AG08396 (cell line): ENCODE measurements at regions not wholly inside any gene's neighbourhood (a gene's known extent, or its start where the extent isn't known, plus 50 kb on each side); places are given as distances from the start of the nearest gene placed in this dataset.
"Not testable (repeated sequence)": the region's sequence is repeated elsewhere in the genome, so short reads cannot be mapped to it uniquely, and the experiment has no call there.

Source experiments
- DNase-seq: peaks from one replicate; pipeline ENCODE4 v3.0.0; 2012; ENCODE audit warnings: low spot score, mixed read lengths

DNA sequence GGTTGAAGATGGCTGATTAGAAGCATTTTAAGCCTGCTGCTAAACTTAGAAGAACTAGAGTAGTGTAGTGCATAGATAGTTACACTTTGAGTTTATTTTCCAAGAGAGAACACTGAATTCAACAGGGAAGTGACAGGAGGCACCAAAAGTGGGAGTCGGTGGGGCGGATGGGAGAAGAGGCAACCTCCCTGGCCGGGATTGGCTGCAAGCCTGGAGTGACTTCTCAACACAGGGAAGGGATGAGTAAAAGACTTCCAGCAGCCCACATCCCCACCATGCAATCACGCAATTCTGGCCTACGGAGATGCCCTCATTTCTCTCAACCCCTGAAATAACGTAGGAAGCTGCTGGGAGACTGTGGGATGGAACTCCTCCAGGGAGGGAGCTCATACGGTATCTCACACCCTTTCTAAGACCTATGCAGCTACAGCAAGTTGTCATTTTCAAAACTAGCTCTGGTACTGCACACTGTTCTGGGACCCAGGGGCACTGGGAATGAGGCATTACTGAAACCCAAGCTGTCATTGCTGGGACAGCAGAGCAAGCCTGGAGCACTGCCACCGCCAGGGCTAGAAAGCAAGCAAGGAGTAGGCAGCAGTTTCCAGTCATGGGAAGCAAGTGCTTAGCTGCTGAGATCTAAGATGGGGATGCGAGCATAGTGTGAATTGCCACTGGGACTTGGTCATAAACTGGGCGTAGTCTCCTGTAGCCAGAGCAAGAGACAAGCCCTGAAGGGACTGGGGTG is 331.6 kb upstream of the PTGER4 start:
- no peak for DNase-seq

DNA sequence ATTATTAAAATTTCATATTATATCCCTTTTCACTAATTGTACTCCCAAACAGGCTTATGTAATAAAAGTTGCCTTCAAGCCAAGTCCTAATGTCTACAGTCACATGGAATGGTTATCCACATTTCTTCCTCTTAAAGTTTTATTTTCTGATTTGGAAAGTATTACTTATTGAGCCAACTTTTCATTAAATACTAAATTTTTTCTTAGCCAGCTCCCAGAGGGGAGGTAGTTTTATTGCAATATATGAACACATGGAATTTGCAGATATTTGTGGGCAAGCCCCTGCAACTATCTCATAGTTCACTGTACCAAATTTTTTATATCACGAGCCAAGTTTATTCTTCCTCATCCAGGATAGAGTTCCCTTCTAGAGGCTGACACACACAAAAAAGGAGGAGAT is 332.8 kb upstream of the PTGER4 start:
- no peak for DNase-seq

DNA sequence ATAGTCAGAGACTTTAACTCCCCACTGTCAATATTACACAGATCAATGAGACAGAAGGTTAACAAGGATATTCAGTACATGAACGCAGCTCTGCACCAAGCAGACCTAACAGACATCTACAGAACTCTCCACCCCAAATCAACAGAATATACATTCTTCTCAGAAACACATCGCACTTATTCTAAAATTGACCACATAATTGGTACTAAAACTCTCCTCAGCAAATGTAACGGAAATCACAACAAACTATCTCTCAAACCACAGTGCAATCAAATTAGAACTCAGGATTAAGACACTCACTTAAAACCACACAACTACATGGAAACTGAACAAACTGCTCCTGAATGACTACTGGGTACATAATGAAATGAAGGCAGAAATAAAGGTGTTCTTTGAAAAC is 341.3 kb upstream of the PTGER4 start:
- DNase-seq, result not testable (repeated sequence)

DNA sequence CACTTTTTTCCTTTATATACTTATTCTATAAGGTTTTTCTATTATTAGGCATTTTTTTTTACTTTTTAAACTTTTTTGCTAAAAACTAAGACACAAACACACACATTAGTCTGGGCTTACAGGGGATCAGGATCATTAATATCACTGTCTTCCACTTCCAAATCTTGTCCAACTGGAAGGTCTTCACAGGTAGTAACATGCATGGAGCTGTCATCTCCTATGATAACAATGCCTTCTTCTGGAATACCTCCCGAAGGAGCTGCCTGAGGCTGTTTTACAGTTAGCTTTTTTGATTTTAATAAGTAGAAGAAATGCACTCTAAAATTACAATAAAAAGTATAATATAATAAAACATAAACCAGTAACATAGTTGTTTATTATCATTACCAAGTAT is 345.5 kb upstream of the PTGER4 start:
- no peak for DNase-seq

DNA sequence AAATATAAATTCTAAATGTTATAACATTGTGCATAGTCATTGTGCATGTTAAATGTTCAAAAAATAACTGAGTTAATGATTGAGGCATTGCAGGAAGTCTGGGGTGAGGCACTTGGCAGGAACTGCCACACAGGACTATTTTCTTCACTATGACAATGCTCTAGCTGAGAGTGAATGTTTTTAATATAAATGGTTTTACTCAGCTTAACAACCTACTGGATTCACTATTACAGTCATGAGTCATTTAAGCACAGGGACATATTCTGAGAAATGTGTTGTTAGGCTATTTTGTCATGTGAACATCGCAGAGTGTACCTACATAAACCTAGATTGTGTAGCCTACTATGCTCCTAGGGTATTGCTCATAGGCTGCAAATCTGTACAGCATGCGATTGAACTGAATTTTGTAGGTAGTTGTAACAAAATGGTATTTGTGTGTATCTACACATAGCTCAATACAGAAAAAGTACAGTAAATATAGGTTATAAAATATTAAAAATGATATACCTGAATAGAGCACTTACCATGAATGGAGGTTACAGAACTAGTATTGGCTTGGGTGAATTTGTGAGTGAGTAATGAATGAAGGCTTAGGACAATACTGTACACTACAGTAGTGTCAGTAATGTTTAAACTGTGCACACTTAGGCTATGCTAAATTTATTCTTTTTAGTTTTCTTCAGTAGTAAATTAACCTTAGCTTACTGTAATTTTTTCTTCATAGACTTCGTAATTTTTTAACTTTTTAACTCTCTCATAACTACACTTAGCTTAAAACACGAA is 346.1 kb upstream of the PTGER4 start:
- peak; percentile 11 for DNase-seq

DNA sequence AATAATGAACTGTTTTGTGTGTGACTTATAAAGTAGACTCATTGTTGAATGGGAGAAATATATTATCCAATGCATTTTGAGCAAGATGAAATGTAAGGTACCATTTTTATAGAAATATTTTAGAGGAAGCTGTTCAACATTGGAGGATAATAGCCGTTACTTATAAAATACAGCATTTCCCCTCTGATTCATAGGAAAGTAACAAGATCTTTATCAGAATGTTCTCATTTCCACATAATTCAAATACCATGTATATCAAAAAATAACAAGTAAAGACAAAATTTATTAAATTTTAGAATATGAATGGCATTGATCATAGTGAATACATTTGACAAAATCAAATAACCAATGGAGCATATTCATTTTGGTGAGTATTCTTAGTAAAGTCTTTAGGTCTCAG is 346.7 kb upstream of the PTGER4 start:
- no peak for DNase-seq

DNA sequence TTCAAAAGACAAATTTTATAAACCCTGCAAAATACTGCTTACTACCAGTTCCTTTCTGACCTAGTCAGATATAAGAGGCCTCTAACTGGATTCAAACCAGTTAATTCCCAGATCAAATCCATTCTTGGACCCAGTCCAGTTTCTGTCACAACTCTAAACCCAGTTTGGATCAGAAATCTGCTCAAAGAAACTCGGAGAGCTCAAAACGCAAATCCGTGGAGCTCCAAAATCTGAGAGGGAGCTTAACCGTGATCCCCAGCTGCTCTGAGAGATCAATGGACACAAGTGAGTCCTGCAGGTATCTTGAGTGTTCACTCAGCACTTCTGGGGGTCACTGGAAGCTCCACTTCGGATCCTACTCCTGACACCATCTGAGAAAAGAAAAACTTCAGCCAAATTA is 348.1 kb upstream of the PTGER4 start:
- no peak for DNase-seq

DNA sequence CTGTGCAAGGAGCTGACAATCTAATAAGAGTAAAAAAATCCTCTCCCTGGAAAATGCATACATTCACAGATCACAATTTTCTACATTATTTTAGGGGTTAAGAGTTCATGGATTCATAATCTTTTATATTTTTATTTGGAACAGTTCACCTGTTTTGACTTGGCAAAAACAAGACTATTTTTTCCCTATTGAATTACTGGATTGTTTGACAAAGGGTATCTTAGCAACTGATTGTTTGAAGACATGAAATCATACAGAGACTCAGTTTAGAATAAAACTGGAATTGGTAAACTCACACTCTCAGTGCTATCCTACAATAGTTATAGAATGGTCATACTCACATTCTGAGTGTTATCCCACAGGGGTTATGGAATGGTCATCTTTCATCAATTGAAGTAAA is 358.2 kb upstream of the PTGER4 start:
- DNase-seq, result no peak

DNA sequence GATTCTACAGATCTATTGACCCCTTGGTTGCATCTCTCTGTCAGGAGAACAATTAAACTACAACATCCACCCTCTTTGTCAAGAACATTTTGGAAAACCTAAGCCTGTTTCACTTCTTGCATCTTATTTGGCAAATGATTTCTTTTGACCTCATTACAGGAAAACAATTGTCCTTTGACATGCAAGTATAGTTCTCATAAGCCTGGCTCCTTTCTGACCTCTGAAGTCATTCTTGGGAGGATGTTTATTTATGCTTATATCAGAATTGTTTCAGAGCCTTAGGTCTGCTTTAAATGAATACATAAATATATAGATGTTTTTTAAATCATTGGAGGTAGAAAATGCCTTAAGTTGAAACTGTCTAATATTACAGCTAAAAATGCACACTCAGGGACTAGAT is 361.3 kb upstream of the PTGER4 start:
- no peak for DNase-seq

DNA sequence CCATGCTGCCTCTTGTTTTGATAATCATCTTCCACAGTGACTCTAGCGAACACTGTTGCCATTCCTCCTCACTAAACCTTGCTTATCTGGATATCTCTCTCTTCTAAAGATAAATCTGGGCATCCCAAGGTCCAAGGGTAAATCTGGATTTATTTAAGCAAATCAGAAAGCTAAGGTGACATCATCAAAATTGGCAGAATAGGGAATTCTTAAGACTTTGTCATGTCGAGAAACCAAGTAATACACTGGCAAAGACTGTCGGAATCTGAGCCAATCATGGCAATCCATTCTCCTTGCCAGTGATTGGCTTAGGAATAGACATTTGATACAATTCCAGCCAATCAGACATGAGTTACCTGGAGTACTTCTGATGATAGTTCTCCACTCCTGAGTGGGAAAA is 362.7 kb upstream of the PTGER4 start:
- DNase-seq, result no peak

DNA sequence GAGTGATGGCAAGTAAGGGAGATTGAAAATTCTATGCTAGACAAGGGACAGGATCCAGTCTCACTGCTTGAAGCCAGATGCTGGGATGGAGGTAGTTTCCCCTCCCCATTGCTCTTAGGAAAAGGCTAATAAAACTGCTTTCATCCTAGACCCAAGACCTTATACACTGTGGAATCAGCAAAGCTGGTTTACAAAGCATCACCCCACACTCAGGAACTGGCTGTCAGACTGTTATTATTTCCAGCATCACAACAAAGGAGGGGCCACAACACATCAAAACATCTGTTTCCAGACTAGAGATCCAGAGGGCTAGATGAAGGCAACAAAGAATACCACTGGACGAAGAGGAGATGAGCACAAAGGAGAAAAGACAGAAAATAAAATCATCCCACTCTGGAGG is 364.6 kb upstream of the PTGER4 start:
- no peak for DNase-seq

DNA sequence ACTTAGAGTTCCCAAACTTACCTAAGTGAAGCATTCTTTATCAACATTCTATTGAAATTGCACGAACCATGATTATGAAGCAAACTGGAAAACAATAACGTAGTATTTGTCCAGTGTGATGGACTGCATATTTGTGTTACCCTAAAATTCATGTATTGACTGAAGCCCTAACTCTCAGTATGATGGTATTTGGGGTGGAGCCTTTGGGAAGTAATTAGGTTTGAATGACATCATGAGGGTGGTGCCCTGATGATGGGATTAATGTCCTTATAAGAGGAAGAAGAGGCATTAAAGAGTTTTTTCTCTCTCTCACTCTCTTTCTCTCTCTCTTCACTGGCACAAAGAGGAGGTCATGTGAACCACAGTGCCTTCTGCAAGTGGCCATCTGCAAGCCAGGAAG is 365.4 kb upstream of the PTGER4 start:
- DNase-seq, result no peak

DNA sequence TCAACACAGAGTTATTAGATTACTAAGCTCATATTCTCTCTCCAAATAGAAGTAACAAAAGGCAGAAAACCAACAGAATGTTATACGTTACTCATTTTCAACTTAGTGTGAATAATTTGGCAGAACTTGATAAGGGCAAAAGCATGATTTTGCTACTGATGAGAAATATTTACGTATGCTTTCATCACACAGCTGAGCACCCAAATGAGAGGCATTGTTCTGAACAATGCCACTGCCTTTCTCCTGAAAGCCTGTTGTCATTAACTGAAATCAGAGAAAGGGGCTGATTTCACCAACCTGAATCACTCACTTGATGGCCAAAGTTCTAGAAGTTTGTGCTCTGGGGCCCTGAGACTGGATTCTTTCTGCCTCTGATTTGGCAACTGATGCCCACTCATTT is 367.5 kb upstream of the PTGER4 start:
- DNase-seq, result no peak

DNA sequence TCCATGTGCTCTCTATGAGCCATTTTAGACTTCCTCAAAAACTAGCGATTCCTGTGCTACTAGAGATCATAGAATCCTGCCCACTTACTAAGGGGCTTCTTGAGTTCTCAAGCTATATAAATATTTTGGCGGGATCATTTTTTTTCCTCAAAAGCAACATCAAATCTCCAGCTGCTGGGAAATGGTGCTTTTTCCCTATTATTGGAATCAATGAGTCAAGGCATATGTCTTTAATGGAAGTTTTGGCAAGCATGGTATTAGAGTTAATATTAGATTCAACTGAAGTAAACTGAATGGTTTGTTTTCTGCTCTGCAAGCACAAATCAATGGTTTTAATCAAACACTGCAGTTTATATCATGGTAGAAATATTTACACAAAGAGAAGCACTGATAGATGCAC is 369.9 kb upstream of the PTGER4 start:
- no peak for DNase-seq

DNA sequence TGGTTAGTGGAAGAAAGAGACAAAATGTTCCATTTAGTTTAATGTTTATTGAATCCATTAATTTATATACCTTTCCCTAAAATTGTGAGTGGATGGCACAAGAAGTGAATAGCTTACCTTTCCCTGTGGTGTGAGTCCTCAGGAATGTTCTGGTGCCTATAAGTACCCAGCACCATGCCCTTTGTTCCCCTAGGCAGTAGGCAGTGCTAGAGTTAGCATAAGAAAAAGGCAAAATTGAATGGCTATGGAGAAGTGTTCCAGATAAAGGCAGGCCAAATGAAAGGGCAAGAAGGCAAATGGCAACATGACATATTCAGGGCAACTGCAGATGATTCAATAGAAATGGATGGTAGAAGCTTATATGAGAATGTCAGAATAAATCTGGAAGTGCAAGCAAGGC is 370.8 kb upstream of the PTGER4 start:
- no peak for DNase-seq

DNA sequence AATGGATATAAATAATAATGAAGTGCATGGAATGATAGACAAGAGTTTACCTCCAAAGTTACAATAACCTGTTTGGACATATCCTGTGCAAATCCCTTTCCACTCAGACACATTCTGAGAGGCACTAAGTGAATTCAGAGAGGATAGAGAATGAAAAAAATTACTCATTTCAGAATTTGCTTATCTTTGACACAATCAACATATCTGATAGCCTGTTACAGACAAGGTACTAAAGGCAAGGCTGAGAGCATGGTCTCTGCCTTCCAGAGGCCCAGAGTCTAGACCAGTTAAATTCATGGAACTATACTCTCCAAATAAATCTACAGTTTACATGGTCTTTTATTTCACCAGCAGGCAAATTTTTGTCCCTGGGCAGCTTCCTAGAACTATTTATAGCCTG is 371.8 kb upstream of the PTGER4 start:
- DNase-seq, result no peak

DNA sequence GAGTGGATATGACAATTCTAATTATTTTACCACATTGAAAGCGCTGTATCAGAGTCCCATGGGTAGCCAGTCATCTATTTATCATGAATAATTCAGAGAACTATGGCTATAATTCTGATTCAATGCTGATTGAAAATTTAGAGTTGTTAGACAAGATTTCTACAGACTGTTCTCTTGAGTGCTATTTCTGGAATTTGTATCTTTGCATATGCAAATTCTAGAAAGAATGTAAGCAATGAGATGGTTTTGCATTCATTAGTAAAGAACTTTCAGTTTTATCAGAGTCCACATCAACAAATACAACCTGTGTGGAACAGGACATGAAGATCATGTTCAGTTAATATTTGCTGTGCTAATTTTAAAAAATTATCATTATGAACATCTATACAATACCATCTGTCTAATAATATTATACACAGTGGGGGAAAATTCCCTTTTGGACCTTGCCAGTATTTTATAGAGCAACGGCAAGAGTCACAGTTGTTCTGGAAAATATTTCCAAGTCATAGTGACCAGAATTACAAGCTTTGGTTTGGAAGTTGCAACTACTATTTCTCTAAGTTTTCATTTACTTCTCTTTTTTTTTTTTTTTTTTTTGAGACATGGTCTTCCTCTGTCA is 372.7 kb upstream of the PTGER4 start:
- DNase-seq, result no peak

DNA sequence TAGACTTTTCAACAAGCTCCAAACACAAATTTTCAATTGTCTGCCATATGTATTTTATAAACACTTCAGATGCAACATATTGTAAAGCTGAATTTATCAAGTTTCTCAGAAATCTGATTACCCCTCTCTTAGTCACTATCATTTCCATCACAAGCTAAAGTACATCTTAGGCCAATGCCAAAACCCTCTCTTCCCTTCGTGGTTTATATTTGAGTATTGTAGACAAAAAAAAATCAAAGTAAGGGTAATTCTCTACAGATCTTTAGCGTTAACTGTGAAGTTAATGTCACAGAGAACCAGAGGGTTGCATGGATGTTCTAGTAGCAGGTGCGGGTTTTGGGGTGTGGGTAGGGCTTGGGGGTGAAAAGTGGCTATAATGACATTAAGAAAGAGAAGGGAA is 387.7 kb upstream of the PTGER4 start:
- DNase-seq, result no peak

DNA sequence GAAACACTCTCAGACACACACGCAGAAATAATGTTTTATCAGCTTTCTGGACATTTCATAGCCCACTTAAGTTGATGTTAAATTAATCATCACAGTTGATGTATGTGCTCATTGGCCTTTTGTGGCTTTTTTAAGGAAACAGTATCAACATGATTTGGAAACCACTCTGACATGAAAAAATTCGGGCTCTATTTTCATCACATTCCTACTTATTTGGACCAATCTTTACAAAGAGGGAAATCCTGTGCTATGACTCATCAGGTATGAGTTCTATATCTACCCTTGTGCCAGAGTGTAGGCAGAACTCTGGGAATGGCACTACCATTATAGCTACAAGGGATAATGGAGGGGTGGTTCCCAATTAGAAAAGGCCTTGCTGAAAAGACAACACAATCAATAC is 388.4 kb upstream of the PTGER4 start:
- peak; percentile 7 for DNase-seq

DNA sequence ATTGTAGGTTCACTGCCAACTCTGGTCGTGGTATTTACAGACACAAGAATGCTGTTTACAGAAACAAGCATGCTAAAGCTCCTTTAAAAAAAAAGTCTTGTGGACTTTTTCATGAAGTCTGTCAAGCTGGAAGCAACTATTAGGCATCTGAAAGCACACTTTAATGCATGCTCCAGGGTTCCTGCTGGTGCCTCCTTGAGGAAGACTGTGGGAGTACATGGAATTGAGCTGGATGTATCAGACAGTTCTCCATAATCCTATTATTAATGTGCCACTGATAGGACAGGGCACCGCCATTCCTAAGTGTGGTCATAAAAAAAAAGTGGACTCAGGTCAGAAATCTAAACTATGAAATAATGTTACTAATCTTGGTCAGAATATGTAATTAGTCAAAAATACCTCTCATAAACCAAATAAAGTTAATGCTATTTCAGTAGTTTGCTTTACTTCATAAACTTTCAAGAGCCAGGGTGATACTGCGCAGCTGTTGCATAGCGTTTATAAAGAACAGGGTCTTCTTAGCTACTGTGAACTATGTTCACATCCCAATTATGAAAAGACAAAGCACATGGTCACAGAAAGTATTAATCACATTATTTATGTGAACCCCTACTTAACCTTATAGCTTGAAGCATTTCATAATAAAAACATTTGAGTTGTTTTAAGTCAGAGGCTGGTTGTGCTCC is 390.8 kb upstream of the PTGER4 start:
- no peak for DNase-seq

DNA sequence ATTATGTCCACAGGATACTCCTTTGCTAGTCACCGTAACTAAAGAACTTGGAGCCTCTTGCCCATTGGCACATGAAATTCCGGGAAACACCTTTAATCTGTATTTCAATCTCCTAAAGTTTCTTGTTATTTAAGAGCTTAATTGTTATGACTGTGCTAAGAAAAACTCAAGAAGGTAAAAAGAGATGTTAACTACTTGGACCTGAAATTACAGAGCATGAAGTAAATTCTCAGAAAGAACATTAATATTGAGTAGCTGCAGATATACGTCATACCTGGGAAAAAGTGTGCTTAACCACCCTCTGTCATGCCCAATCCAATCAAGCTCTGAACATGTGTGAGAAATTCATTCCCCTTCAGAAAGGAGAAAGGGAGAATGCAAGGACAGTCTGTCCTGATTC is 394.9 kb upstream of the PTGER4 start:
- DNase-seq, result no peak

DNA sequence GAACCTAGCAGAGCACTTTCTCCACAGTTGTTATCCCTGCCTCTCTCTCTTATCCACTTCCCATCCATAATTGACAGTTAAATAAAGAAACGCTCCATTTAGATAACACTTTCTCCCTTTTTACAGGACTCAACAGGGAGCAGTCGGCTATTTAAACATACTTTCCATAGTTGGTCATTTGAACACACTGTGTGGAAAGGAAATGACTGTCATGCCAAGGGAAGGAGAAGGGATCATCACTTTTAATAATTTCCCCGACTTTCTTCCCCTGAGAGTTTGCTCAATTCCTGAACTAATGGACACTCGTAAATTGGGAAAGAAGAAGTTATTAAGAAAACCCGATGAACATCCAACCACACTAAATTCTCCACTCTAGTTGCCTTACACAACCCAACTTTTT is 400.8 kb upstream of the PTGER4 start:
- DNase-seq, result no peak
